ENCODE measurements at regions not wholly inside any gene's neighbourhood (a gene's known extent, or its start where the extent isn't known, plus 50 kb on each side); places are given as distances from the start of the nearest gene placed in this dataset.

DNA sequence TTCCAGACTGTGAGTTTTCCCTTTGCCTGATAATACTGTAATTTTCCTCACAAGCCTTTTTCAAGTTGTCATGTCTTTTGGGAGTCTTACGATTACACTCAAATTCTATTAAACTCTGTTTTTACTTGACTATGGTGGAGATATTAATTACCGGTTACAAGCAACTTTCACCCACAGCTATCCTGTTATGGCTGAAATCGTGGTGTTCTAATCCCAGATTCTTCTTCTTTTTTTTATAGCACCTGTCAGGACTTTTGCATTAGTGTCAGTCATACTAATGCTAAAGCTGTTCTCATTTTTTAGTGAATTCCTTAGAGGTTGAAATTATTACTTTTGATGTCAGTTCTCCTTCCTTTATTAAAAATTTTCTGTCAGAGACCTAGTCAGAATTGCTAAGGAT lies 187.8 kb upstream of the CSNK1A1L start:
- Histone ChIP-seq H3K79me2 (replicated peaks; ENCODE audit: insufficient read depth) (no peaks in the 10 kb centered on the region), H3K4me2 (no peak overlapping the region), H3K36me3 (ENCODE audit: insufficient read depth) (no peaks in the 10 kb centered on the region), H3K27ac (ENCODE audit: low read depth) (no peak overlapping the region), H2AFZ (no peak overlapping the region), H3K4me1 (ENCODE audit: insufficient read depth) (no peaks in the 10 kb centered on the region), H3K4me3 (no peak overlapping the region), H3K9me2 (ENCODE audit: insufficient read depth) (peaks cover 2% of the 10 kb centered on the region; the same call in 1 of the 2 replicates), H3K27me3 (ENCODE audit: insufficient read depth) (no peaks in the 10 kb centered on the region), H3F3A (replicated peaks; ENCODE audit: low read depth) (no peaks in the 10 kb centered on the region), H4K20me1 (replicated peaks; ENCODE audit: insufficient read depth) (no peaks in the 10 kb centered on the region)
- TF ChIP-seq, protein P1, sequence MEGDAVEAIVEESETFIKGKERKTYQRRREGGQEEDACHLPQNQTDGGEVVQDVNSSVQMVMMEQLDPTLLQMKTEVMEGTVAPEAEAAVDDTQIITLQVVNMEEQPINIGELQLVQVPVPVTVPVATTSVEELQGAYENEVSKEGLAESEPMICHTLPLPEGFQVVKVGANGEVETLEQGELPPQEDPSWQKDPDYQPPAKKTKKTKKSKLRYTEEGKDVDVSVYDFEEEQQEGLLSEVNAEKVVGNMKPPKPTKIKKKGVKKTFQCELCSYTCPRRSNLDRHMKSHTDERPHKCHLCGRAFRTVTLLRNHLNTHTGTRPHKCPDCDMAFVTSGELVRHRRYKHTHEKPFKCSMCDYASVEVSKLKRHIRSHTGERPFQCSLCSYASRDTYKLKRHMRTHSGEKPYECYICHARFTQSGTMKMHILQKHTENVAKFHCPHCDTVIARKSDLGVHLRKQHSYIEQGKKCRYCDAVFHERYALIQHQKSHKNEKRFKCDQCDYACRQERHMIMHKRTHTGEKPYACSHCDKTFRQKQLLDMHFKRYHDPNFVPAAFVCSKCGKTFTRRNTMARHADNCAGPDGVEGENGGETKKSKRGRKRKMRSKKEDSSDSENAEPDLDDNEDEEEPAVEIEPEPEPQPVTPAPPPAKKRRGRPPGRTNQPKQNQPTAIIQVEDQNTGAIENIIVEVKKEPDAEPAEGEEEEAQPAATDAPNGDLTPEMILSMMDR (conservative IDR thresholded peaks at IDR 0.05; ENCODE audit: low read depth in 2 of 2), result no peak
- TF ChIP-seq, protein P2, sequence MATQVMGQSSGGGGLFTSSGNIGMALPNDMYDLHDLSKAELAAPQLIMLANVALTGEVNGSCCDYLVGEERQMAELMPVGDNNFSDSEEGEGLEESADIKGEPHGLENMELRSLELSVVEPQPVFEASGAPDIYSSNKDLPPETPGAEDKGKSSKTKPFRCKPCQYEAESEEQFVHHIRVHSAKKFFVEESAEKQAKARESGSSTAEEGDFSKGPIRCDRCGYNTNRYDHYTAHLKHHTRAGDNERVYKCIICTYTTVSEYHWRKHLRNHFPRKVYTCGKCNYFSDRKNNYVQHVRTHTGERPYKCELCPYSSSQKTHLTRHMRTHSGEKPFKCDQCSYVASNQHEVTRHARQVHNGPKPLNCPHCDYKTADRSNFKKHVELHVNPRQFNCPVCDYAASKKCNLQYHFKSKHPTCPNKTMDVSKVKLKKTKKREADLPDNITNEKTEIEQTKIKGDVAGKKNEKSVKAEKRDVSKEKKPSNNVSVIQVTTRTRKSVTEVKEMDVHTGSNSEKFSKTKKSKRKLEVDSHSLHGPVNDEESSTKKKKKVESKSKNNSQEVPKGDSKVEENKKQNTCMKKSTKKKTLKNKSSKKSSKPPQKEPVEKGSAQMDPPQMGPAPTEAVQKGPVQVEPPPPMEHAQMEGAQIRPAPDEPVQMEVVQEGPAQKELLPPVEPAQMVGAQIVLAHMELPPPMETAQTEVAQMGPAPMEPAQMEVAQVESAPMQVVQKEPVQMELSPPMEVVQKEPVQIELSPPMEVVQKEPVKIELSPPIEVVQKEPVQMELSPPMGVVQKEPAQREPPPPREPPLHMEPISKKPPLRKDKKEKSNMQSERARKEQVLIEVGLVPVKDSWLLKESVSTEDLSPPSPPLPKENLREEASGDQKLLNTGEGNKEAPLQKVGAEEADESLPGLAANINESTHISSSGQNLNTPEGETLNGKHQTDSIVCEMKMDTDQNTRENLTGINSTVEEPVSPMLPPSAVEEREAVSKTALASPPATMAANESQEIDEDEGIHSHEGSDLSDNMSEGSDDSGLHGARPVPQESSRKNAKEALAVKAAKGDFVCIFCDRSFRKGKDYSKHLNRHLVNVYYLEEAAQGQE (IDR thresholded peaks at IDR 0.05; ENCODE audit: unreplicated experiment), result no peak
- TF ChIP-seq JUNB (IDR thresholded peaks at IDR 0.05; ENCODE audit: unreplicated experiment) (no peak), STAT1 (IDR thresholded peaks at IDR 0.05; ENCODE audit: unreplicated experiment) (no peak), POLR2AphosphoS5 (IDR thresholded peaks at IDR 0.05; ENCODE audit: low read depth) (no peak)
- TF ChIP-seq, protein P3, sequence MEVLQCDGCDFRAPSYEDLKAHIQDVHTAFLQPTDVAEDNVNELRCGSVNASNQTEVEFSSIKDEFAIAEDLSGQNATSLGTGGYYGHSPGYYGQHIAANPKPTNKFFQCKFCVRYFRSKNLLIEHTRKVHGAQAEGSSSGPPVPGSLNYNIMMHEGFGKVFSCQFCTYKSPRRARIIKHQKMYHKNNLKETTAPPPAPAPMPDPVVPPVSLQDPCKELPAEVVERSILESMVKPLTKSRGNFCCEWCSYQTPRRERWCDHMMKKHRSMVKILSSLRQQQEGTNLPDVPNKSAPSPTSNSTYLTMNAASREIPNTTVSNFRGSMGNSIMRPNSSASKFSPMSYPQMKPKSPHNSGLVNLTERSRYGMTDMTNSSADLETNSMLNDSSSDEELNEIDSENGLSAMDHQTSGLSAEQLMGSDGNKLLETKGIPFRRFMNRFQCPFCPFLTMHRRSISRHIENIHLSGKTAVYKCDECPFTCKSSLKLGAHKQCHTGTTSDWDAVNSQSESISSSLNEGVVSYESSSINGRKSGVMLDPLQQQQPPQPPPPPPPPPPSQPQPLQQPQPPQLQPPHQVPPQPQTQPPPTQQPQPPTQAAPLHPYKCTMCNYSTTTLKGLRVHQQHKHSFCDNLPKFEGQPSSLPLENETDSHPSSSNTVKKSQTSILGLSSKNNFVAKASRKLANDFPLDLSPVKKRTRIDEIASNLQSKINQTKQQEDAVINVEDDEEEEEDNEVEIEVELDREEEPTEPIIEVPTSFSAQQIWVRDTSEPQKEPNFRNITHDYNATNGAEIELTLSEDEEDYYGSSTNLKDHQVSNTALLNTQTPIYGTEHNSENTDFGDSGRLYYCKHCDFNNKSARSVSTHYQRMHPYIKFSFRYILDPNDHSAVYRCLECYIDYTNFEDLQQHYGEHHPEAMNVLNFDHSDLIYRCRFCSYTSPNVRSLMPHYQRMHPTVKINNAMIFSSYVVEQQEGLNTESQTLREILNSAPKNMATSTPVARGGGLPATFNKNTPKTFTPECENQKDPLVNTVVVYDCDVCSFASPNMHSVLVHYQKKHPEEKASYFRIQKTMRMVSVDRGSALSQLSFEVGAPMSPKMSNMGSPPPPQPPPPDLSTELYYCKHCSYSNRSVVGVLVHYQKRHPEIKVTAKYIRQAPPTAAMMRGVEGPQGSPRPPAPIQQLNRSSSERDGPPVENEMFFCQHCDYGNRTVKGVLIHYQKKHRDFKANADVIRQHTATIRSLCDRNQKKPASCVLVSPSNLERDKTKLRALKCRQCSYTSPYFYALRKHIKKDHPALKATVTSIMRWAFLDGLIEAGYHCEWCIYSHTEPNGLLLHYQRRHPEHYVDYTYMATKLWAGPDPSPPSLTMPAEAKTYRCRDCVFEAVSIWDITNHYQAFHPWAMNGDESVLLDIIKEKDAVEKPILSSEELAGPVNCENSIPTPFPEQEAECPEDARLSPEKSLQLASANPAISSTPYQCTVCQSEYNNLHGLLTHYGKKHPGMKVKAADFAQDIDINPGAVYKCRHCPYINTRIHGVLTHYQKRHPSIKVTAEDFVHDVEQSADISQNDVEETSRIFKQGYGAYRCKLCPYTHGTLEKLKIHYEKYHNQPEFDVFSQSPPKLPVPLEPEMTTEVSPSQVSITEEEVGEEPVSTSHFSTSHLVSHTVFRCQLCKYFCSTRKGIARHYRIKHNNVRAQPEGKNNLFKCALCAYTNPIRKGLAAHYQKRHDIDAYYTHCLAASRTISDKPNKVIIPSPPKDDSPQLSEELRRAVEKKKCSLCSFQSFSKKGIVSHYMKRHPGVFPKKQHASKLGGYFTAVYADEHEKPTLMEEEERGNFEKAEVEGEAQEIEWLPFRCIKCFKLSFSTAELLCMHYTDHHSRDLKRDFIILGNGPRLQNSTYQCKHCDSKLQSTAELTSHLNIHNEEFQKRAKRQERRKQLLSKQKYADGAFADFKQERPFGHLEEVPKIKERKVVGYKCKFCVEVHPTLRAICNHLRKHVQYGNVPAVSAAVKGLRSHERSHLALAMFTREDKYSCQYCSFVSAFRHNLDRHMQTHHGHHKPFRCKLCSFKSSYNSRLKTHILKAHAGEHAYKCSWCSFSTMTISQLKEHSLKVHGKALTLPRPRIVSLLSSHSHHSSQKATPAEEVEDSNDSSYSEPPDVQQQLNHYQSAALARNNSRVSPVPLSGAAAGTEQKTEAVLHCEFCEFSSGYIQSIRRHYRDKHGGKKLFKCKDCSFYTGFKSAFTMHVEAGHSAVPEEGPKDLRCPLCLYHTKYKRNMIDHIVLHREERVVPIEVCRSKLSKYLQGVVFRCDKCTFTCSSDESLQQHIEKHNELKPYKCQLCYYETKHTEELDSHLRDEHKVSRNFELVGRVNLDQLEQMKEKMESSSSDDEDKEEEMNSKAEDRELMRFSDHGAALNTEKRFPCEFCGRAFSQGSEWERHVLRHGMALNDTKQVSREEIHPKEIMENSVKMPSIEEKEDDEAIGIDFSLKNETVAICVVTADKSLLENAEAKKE (CRISPR knock-in tag; IDR thresholded peaks at IDR 0.05), result no peak
- Mint-ChIP-seq H3K27ac (no peak overlapping the region), H3K36me3 (ENCODE audit: low read depth) (no peaks in the 10 kb centered on the region), H3K4me3 (no peak overlapping the region), H3K27me3 (ENCODE audit: insufficient read depth, low read depth, poor library complexity) (no peaks in the 10 kb centered on the region), H3K9me3 (no peaks in the 10 kb centered on the region; the same call in 2 of the 3 replicates), H3K4me1 (no peaks in the 10 kb centered on the region)
- DNase-seq (ENCODE audit: low spot score), result no peak
- no peak for ATAC-seq

Measured in GM23338 (cell line).